Panc1 (cell line): ENCODE measurements at regions not wholly inside any gene's neighbourhood (a gene's known extent, or its start where the extent isn't known, plus 50 kb on each side); places are given as distances from the start of the nearest gene placed in this dataset.

ENCODE experiments used
- ATAC-seq: fragments of 200-7000 bp; cut with Tn5 transposase; 2 replicates; pipeline ENCODE4 v1.9.1; 2020; ENCODE audit warnings: mild to moderate bottlenecking, moderate library complexity
- BruUV-seq: library from RNA; stranded (reverse); fragments of 400-500 nt; replicated peaks from 2 replicates; lab custom pipeline; 2021; lab: Mats Ljungman, UMichigan
- CTCF ChIA-PET: fragments of 300-600 bp; sonication (Branson Sonifier 250); formaldehyde crosslinking; loops from one replicate; lab custom pipeline; 2022; ENCODE audit warnings: antibody characterized with exemption; lab: Charles Lee
- POLR2A ChIA-PET: fragments of 300-600 bp; sonication (Branson Sonifier 250); formaldehyde crosslinking; loops from one replicate; lab custom pipeline; 2022; ENCODE audit warnings: antibody characterized with exemption; lab: Charles Lee
- DNase-seq: peaks from one replicate; pipeline ENCODE4 v3.0.0-alpha.2; 2010; ENCODE audit warnings: low read depth, low spot score
- H3K27ac ChIP-seq: 2 replicates; pipeline ENCODE4 v1.5.1; 2011; ENCODE audit warnings: mild to moderate bottlenecking, low read length, inconsistent platforms
- H3K27me3 ChIP-seq: fragments of 200-500 bp; sonication (Bioruptor generic); 2 replicates; pipeline ENCODE4 v1.6.0; 2014; ENCODE audit warnings: low read length, inconsistent platforms; ENCODE audit not compliant: control insufficient read depth, insufficient read depth
- H3K36me3 ChIP-seq: fragments of 200-500 bp; sonication (Bioruptor generic); 2 replicates; pipeline ENCODE4 v1.5.1; 2014; ENCODE audit warnings: inconsistent platforms, mild to moderate bottlenecking, low read length, moderate library complexity; ENCODE audit not compliant: control insufficient read depth, insufficient read depth
- H3K4me1 ChIP-seq: 2 replicates; pipeline ENCODE4 v1.5.1; 2011; ENCODE audit warnings: inconsistent platforms, mild to moderate bottlenecking, low read length, moderate library complexity; ENCODE audit not compliant: control insufficient read depth, insufficient read depth
- H3K4me3 ChIP-seq, 2 experiments: 2 replicates each; pipeline ENCODE4 v1.5.1; 2011 to 2012; ENCODE audit warnings: low read depth in 2 of 2, low read length in 2 of 2, mild to moderate bottlenecking in 2 of 2, inconsistent platforms in 1 of 2, moderate library complexity in 1 of 2
- H3K9me3 ChIP-seq: fragments of 200-500 bp; sonication (Bioruptor generic); 2 replicates; pipeline ENCODE4 v1.5.1; 2014; ENCODE audit warnings: low read depth, mild to moderate bottlenecking, inconsistent platforms, low read length, moderate library complexity; ENCODE audit not compliant: control insufficient read depth, insufficient read depth
- CTCF ChIP-seq: fragments of 450-650 bp; IDR thresholded peaks from 2 replicates; pipeline ENCODE4 v1.5.1; 2017; ENCODE audit warnings: mild to moderate bottlenecking
- POLR2AphosphoS5 ChIP-seq: IDR thresholded peaks from 2 replicates; pipeline ENCODE4 v1.6.1; 2012; ENCODE audit warnings: mild to moderate bottlenecking, low read depth, low read length, moderate library complexity
- REST ChIP-seq, 2 experiments: IDR thresholded peaks; 2 replicates each; pipeline ENCODE4 v1.6.1; 2011 to 2012; ENCODE audit warnings: low read depth in 2 of 2, control low read depth in 1 of 2, low read length in 1 of 2, mild to moderate bottlenecking in 1 of 2, moderate library complexity in 1 of 2; ENCODE audit not compliant: insufficient read depth in 1 of 2
- SIN3A ChIP-seq: IDR thresholded peaks from 2 replicates; pipeline ENCODE4 v1.6.1; 2012; ENCODE audit warnings: low read depth, mild to moderate bottlenecking, low read length, moderate library complexity, borderline replicate concordance; ENCODE audit not compliant: insufficient read depth
- TCF7L2 ChIP-seq: IDR thresholded peaks from 2 replicates; pipeline ENCODE4 v1.6.1; 2011; ENCODE audit warnings: mild to moderate bottlenecking, low read depth, low read length, inconsistent platforms
- in situ Hi-C: cut with HindIII; loops from 2 replicates; pipeline ENCODE4 v1.10.0; 2016; ENCODE audit warnings: low sequenced_read_pairs, low pct_unique_long_range_greater_than_20kb
- intact Hi-C: fragments of 100-400 bp; cut with micrococcal nuclease; formaldehyde crosslinking; loops from one replicate; pipeline ENCODE4 v1.10.0; 2022; ENCODE audit not compliant: unreplicated experiment

DNA sequence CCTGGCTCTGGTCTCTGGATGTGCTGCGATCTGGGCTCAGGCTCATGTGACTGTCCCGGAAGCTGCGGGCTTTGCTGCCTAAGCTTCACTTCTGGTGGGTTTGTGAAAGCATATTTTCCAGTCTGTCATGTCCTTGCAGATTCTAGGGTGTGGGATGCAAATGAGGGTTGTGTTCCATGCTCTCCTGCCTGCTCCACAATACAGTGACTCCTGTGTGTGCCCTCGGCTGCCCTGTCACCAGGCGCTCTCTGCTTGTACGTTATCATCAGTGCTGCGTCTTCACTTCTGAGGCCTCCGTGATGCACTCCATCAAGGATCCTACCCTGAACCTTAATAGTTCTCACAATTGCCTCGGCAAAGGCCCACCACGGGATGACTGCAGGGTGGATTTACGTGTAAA, 84.2 kb downstream of the TTLL2 start:
- Histone ChIP-seq H3K27me3 (peaks cover 21% of the 10 kb centered on the region), H3K9me3 (no peaks in the 10 kb centered on the region), H3K4me3 (no peak overlapping the region), H3K36me3 (peaks cover 4% of the 10 kb centered on the region; the same call in 1 of the 2 replicates), H3K4me1 (no peaks in the 10 kb centered on the region), H3K27ac (no peak overlapping the region)
- no peak for DNase-seq
- no TSS peak for BruUV-seq
- in situ Hi-C loops = no loop called here
- no peak for ATAC-seq
- TF ChIP-seq REST (IDR thresholded peaks at IDR 0.05; ENCODE audit: insufficient read depth in 1 of 2, low read depth in 2 of 2, low read length in 1 of 2) (no peak), TCF7L2 (no peak), POLR2AphosphoS5 (no peak), SIN3A (no peak), CTCF (no peak)
- intact Hi-C loops = no loop called here
- POLR2A ChIA-PET = no interaction called here
- CTCF ChIA-PET = no interaction called here

DNA sequence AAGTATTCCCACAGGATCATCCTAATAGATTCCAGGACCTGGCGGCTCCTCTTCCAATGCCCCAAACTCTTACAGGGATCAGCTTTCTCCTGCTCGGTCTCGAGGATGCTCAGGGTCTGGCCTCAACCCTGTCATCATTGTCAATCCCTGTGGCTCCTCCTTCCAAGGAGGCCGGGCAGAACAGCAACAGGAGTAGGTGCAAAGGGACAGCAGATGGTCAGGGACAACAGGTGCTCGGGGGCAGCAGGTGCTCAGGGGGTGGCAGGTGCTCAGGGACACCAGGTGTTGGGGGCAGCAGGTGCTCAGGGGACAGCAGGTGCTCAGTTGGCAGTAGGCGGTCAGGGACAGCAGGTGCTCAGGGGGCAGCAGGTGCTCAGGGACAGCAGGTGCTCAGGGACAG, 84.8 kb downstream of the TTLL2 start:
- CTCF ChIA-PET = no interaction called here

More for the DNA sequence above, 84.8 kb downstream of the TTLL2 start:
- no peak for ATAC-seq
- Histone ChIP-seq H3K27ac (no peak overlapping the region), H3K9me3 (no peaks in the 10 kb centered on the region), H3K36me3 (peaks cover 4% of the 10 kb centered on the region; the same call in 1 of the 2 replicates), H3K4me3 (no peak overlapping the region), H3K27me3 (peaks cover 19% of the 10 kb centered on the region), H3K4me1 (no peaks in the 10 kb centered on the region)
- intact Hi-C loops = no loop called here
- no peak for DNase-seq
- in situ Hi-C loops = no loop called here
- TF ChIP-seq POLR2AphosphoS5 (no peak), REST (IDR thresholded peaks at IDR 0.05; ENCODE audit: insufficient read depth in 1 of 2, low read depth in 2 of 2, low read length in 1 of 2) (no peak), SIN3A (no peak), CTCF (no peak), TCF7L2 (no peak)
- no TSS peak for BruUV-seq
- POLR2A ChIA-PET = no interaction called here
